K562 (cell line): ENCODE measurements at regions not wholly inside any gene's neighbourhood (a gene's known extent, or its start where the extent isn't known, plus 50 kb on each side); places are given as distances from the start of the nearest gene placed in this dataset.

ENCODE experiments used
- ATAC-seq: fragments of 200-7000 bp; cut with Tn5 transposase; 3 replicates; pipeline ENCODE4 v1.9.1; 2020; ENCODE audit warnings: moderate library complexity
- BruUV-seq: library from RNA; stranded (reverse); fragments of 400-500 nt; replicated peaks from 2 replicates; lab custom pipeline; 2021; lab: Mats Ljungman, UMichigan
- CTCF ChIA-PET: fragments of 300-600 bp; formaldehyde crosslinking; extraction: SDS; loops from one replicate; lab custom pipeline; 2021; ENCODE audit warnings: low intra/inter-chr PET ratio; lab: Yijun Ruan, JAX
- POLR2A ChIA-PET: fragments of 300-600, 350-650 bp; sonication (Branson Sonifier 250); formaldehyde crosslinking; extraction: SDS; loops from one replicate; lab custom pipeline; 2021; ENCODE audit warnings: antibody characterized with exemption, inconsistent platforms; lab: Yijun Ruan, JAX
- DNase-seq, 4 experiments: peaks; one replicate each; pipeline versions ENCODE4 v3.0.0 to v3.0.0-alpha.2; 2011 to 2018; ENCODE audit warnings: low spot score in 3 of 4, mixed read lengths in 3 of 4; ENCODE audit errors: extremely low read depth in 1 of 4
- FAIRE-seq: peaks from 2 replicates; lab custom pipeline; 2011; peaks lifted over from hg19 to GRCh38; lab: Jason Lieb, UNC
- H2AFZ ChIP-seq: 2 replicates; pipeline ENCODE4 v1.6.0; 2011; ENCODE audit warnings: low read depth, low read length, control low read depth, inconsistent platforms
- H3K27ac ChIP-seq: fragments of 200-600 bp; 3 replicates; pipeline ENCODE4 v1.8.0; 2011; ENCODE audit warnings: low read depth, mild to moderate bottlenecking, control low read depth, inconsistent platforms, low read length, moderate library complexity, mixed read lengths; ENCODE audit errors: extremely low read depth
- H3K27me3 ChIP-seq, 2 experiments: fragments of 300-600 bp in 1 of 2; 2 replicates in 1 of 2; 3 replicates in 1 of 2; pipeline versions ENCODE4 v1.6.0 to v1.8.0; 2011; ENCODE audit warnings: inconsistent platforms in 2 of 2, low read length in 2 of 2, mild to moderate bottlenecking in 1 of 2, mixed read lengths in 1 of 2, moderate library complexity in 1 of 2; ENCODE audit not compliant: control insufficient read depth in 2 of 2, insufficient read depth in 2 of 2
- H3K36me3 ChIP-seq: fragments of 300-600 bp; 3 replicates; pipeline ENCODE4 v1.8.0; 2011; ENCODE audit warnings: mild to moderate bottlenecking, low read length, inconsistent platforms; ENCODE audit not compliant: control insufficient read depth, insufficient read depth
- H3K4me1 ChIP-seq, 2 experiments: fragments of 200-600 bp in 1 of 2; replicated peaks in 1 of 2; 2 replicates in 1 of 2; 3 replicates in 1 of 2; pipeline versions ENCODE4 v1.5.1 to v1.8.0; 2011; ENCODE audit warnings: inconsistent platforms in 2 of 2, low read length in 2 of 2, mild to moderate bottlenecking in 1 of 2, mixed read lengths in 1 of 2, moderate library complexity in 1 of 2; ENCODE audit not compliant: control insufficient read depth in 2 of 2, insufficient read depth in 2 of 2
- H3K4me2 ChIP-seq: 2 replicates; pipeline ENCODE4 v1.6.1; 2011; ENCODE audit warnings: low read length, control low read depth, inconsistent platforms, mixed read lengths; ENCODE audit not compliant: insufficient read depth
- H3K4me3 ChIP-seq: fragments of 200-600 bp; sonication (generic), shearing (Covaris generic); 2 replicates; pipeline ENCODE4 v1.5.1; 2016; ENCODE audit warnings: control low read depth, inconsistent platforms
- H3K79me2 ChIP-seq: fragments of 200-600 bp; 3 replicates; pipeline ENCODE4 v1.8.0; 2011; ENCODE audit warnings: low read length, inconsistent platforms; ENCODE audit not compliant: control insufficient read depth, insufficient read depth
- H3K9ac ChIP-seq, 2 experiments: 2 replicates each; pipeline versions ENCODE4 v1.6.0 to v1.6.1; 2011; ENCODE audit warnings: low read depth in 2 of 2, low read length in 2 of 2, control low read depth in 1 of 2, inconsistent platforms in 1 of 2, mild to moderate bottlenecking in 1 of 2, mixed read lengths in 1 of 2; ENCODE audit not compliant: insufficient read depth in 1 of 2
- H3K9me1 ChIP-seq: one replicate; pipeline ENCODE4 v1.6.0; 2011; ENCODE audit warnings: inconsistent platforms, mild to moderate bottlenecking, low read length, moderate library complexity; ENCODE audit not compliant: control insufficient read depth, insufficient read depth
- H3K9me3 ChIP-seq: replicated peaks from 2 replicates; pipeline ENCODE4 v1.5.1; 2011; ENCODE audit warnings: low read depth, low read length, inconsistent platforms; ENCODE audit not compliant: control insufficient read depth, insufficient read depth
- H4K20me1 ChIP-seq: replicated peaks from 2 replicates; pipeline ENCODE4 v1.6.1; 2011; ENCODE audit warnings: low read length, inconsistent platforms, mixed read lengths; ENCODE audit not compliant: control insufficient read depth, insufficient read depth
- ARID1B ChIP-seq: fragments of 450-650 bp; IDR thresholded peaks from 2 replicates; pipeline ENCODE4 v1.6.1; 2016; ENCODE audit warnings: antibody characterized with exemption, mild to moderate bottlenecking, inconsistent platforms
- DPF2 ChIP-seq: fragments of 450-650 bp; IDR thresholded peaks from 2 replicates; pipeline ENCODE4 v1.6.1; 2016
- EWSR1 ChIP-seq: fragments of 450-650 bp; IDR thresholded peaks from 2 replicates; pipeline ENCODE4 v1.6.1; 2018; ENCODE audit warnings: borderline replicate concordance, mild to moderate bottlenecking, low read depth, moderate library complexity; ENCODE audit not compliant: partially characterized antibody
- LEF1 ChIP-seq: fragments of 450-650 bp; IDR thresholded peaks from 2 replicates; pipeline ENCODE4 v1.6.1; 2016; ENCODE audit warnings: mild to moderate bottlenecking
- MAZ ChIP-seq, 2 experiments: fragments of 450-650 bp in 1 of 2; sonication (generic) in 1 of 2; formaldehyde crosslinking; IDR thresholded peaks in 1 of 2; conservative IDR thresholded peaks in 1 of 2; 2 replicates each; pipeline versions ENCODE4 v1.4.0 to v1.5.0; 2020; ENCODE audit warnings: mild to moderate bottlenecking in 1 of 2, missing genetic modification reagents in 1 of 2
- MXI1 ChIP-seq: IDR thresholded peaks from 2 replicates; pipeline ENCODE4 v1.6.1; 2011; ENCODE audit warnings: low read depth, mild to moderate bottlenecking, improper control_type of control experiment, low read length
- PHF8 ChIP-seq: fragments of 200-600 bp; sonication (generic); IDR thresholded peaks from 2 replicates; pipeline ENCODE4 v1.6.1; 2012; ENCODE audit warnings: mixed run types, mild to moderate bottlenecking, inconsistent platforms, low read length, moderate library complexity, borderline replicate concordance
- SP1 ChIP-seq: sonication (generic); formaldehyde crosslinking; IDR thresholded peaks from 2 replicates; pipeline ENCODE4 v1.8.1; 2022; ENCODE audit warnings: mild to moderate bottlenecking, missing genetic modification reagents
- ZBTB5 ChIP-seq: fragments of 450-650 bp; IDR thresholded peaks from 2 replicates; pipeline ENCODE4 v1.6.1; 2017; ENCODE audit warnings: antibody characterized with exemption
- ZBTB7A ChIP-seq: IDR thresholded peaks from 2 replicates; pipeline ENCODE4 v1.6.1; 2011; ENCODE audit warnings: low read depth, mild to moderate bottlenecking, low read length, moderate library complexity, borderline replicate concordance; ENCODE audit not compliant: control insufficient read depth
- ZNF395 ChIP-seq: fragments of 200-800 bp; sonication (Bioruptor generic); IDR thresholded peaks from 2 replicates; pipeline ENCODE4 v1.6.1; 2017; ENCODE audit warnings: missing genetic modification characterization, missing compliant biosample characterization
- WGBS: fragments of 100-300 bp; shearing (Covaris generic); methylation state at CpG from one replicate; pipeline ENCODE4 v1.1.6; 2016; ENCODE audit warnings: low coverage, mixed read lengths; ENCODE audit not compliant: insufficient coverage; ENCODE audit errors: missing lambda C conversion rate; 5-methylcytosine and 5-hydroxymethylcytosine counted together
- in situ Hi-C: fragments of 300-500 bp; cut with MboI; formaldehyde crosslinking; loops from 4 replicates; pipeline ENCODE4 v1.15.0; 2018; ENCODE audit warnings: inconsistent platforms, mixed read lengths
- intact Hi-C: fragments of 100-400 bp; cut with micrococcal nuclease; formaldehyde crosslinking; loops from 2 replicates; pipeline ENCODE4 v1.14.2; 2022
- TF ChIP-seq, protein P1 (sequence below), 2 experiments: fragments of 450-650 bp; formaldehyde crosslinking in 1 of 2; IDR thresholded peaks; 2 replicates each; pipeline versions ENCODE4 v1.4.0 to v1.6.1; 2014 to 2020; ENCODE audit warnings: mild to moderate bottlenecking in 2 of 2, borderline replicate concordance in 1 of 2, low read depth in 1 of 2

- H3K36me3 ChIP-seq, result no peaks in the 10 kb centered on the region
- 2% methylated on average over 3 of the region's 3 CpGs for WGBS
- no peaks in the 10 kb centered on the region for H3K9me3 ChIP-seq
- BruUV-seq, result no TSS peak
- no peak overlapping the region for H2AFZ ChIP-seq
- H3K27ac ChIP-seq, result no peak overlapping the region
- no peaks in the 10 kb centered on the region for H3K4me1 ChIP-seq
- intact Hi-C loops (no loop called here), in situ Hi-C loops (no loop called here)
- H4K20me1 ChIP-seq, result no peaks in the 10 kb centered on the region
- ATAC-seq, result no peak
- no peak overlapping the region for H3K4me3 ChIP-seq
- no peak for DNase-seq
- CTCF ChIA-PET, result no interaction called here
- no peak overlapping the region for H3K9ac ChIP-seq
- H3K4me2 ChIP-seq, result no peak overlapping the region
- no peaks in the 10 kb centered on the region for H3K79me2 ChIP-seq
- no peak for FAIRE-seq
- POLR2A ChIA-PET, result no interaction called here
- H3K27me3 ChIP-seq, result no peaks in the 10 kb centered on the region
- H3K9me1 ChIP-seq, result no peaks in the 10 kb centered on the region
- no peak for TF ChIP-seq LEF1
- no peak for TF ChIP-seq ZBTB7A
- TF ChIP-seq PHF8, result no peak
- no peak for TF ChIP-seq ZBTB5
- no peak for TF ChIP-seq EWSR1
- TF ChIP-seq SP1, result no peak
- TF ChIP-seq DPF2, result no peak
- no peak for TF ChIP-seq ARID1B
- TF ChIP-seq MAZ (CRISPR knock-in tag; conservative IDR thresholded peaks at IDR 0.05 in 1 of 2, IDR thresholded peaks at IDR 0.05 in 1 of 2), result no peak
- no peak for TF ChIP-seq ZNF395
- TF ChIP-seq, protein P1, sequence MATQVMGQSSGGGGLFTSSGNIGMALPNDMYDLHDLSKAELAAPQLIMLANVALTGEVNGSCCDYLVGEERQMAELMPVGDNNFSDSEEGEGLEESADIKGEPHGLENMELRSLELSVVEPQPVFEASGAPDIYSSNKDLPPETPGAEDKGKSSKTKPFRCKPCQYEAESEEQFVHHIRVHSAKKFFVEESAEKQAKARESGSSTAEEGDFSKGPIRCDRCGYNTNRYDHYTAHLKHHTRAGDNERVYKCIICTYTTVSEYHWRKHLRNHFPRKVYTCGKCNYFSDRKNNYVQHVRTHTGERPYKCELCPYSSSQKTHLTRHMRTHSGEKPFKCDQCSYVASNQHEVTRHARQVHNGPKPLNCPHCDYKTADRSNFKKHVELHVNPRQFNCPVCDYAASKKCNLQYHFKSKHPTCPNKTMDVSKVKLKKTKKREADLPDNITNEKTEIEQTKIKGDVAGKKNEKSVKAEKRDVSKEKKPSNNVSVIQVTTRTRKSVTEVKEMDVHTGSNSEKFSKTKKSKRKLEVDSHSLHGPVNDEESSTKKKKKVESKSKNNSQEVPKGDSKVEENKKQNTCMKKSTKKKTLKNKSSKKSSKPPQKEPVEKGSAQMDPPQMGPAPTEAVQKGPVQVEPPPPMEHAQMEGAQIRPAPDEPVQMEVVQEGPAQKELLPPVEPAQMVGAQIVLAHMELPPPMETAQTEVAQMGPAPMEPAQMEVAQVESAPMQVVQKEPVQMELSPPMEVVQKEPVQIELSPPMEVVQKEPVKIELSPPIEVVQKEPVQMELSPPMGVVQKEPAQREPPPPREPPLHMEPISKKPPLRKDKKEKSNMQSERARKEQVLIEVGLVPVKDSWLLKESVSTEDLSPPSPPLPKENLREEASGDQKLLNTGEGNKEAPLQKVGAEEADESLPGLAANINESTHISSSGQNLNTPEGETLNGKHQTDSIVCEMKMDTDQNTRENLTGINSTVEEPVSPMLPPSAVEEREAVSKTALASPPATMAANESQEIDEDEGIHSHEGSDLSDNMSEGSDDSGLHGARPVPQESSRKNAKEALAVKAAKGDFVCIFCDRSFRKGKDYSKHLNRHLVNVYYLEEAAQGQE (IDR thresholded peaks at IDR 0.05; ENCODE audit: borderline replicate concordance), result no peak
- TF ChIP-seq, protein P1 (CRISPR knock-in tag; IDR thresholded peaks at IDR 0.05; ENCODE audit: low read depth), result no peak
- no peak for TF ChIP-seq MXI1
These were observed 257.4 kb downstream of the SQOR start for GRCh38 chr15:45892182-45892581.
